Spleen (tissue), 11 donors: ENCODE measurements at regions not wholly inside any gene's neighbourhood (a gene's known extent, or its start where the extent isn't known, plus 50 kb on each side); places are given as distances from the start of the nearest gene placed in this dataset.

Experiments used
- DNase-seq: peaks from one replicate; pipeline ENCODE4 v3.0.0-alpha.2; 2020
- H3K27ac ChIP-seq, 8 donors: fragments of 200-600 bp; sonication (generic) in 7 of 8; 1 replicate in 4 of 8; 2 replicates in 4 of 8; pipeline versions ENCODE4 v1.5.0 to v1.8.0; 2016 to 2021; ENCODE audit warnings: inconsistent platforms in 4 of 8, mild to moderate bottlenecking in 4 of 8, moderate library complexity in 1 of 8
- H3K27me3 ChIP-seq, 7 donors: fragments of 200-600 bp; sonication (generic) in 6 of 7; replicated peaks in 1 of 7; 1 replicate in 4 of 7; 2 replicates in 3 of 7; pipeline versions ENCODE4 v1.5.0 to v1.8.0; 2016 to 2021; ENCODE audit warnings: inconsistent platforms in 3 of 7, mild to moderate bottlenecking in 1 of 7
- H3K36me3 ChIP-seq, 6 donors: fragments of 200-600 bp; sonication (generic) in 5 of 6; 1 replicate in 4 of 6; 2 replicates in 2 of 6; pipeline versions ENCODE4 v1.5.0 to v1.8.0; 2016 to 2021; ENCODE audit warnings: inconsistent platforms in 2 of 6
- H3K4me1 ChIP-seq, 6 donors: fragments of 200-600 bp; sonication (generic) in 5 of 6; 1 replicate in 3 of 6; 2 replicates in 3 of 6; pipeline versions ENCODE4 v1.5.0 to v1.8.0; 2016 to 2021; ENCODE audit warnings: inconsistent platforms in 3 of 6
- H3K4me3 ChIP-seq, 8 donors: fragments of 200-600 bp; sonication (generic) in 7 of 8; 1 replicate in 4 of 8; 2 replicates in 4 of 8; pipeline versions ENCODE4 v1.5.0 to v1.8.0; 2016 to 2021; ENCODE audit warnings: inconsistent platforms in 4 of 8, mild to moderate bottlenecking in 4 of 8, moderate library complexity in 2 of 8
- H3K9me3 ChIP-seq, 8 donors: fragments of 200-600 bp; sonication (generic) in 7 of 8; 1 replicate in 4 of 8; 2 replicates in 4 of 8; pipeline versions ENCODE4 v1.5.0 to v1.8.0; 2016 to 2021; ENCODE audit warnings: inconsistent platforms in 4 of 8
- CTCF ChIP-seq, 11 experiments: fragments of 200-600 bp in 7 of 11; fragments of 450-650 bp in 4 of 11; sonication (generic) in 4 of 11; IDR thresholded peaks in 8 of 11; conservative IDR thresholded peaks in 3 of 11; 1 replicate in 7 of 11; 2 replicates in 4 of 11; pipeline versions ENCODE4 v1.4.0 to v1.8.0; 2016 to 2021; ENCODE audit warnings: antibody characterized with exemption in 11 of 11, inconsistent platforms in 4 of 11, mild to moderate bottlenecking in 1 of 11
- POLR2A ChIP-seq, 3 donors: fragments of 450-650 bp; IDR thresholded peaks; one replicate each; pipeline ENCODE4 v1.5.1; 2017; ENCODE audit warnings: antibody characterized with exemption in 3 of 3, mild to moderate bottlenecking in 1 of 3
- POLR2AphosphoS5 ChIP-seq, 3 donors: sonication (generic); formaldehyde crosslinking; IDR thresholded peaks; one replicate each; pipeline ENCODE4 v1.5.1; 2017; ENCODE audit warnings: antibody characterized with exemption in 3 of 3
- WGBS, 5 donors: extraction: QIAGEN DNeasy Blood & Tissue Kit in 3 of 5; methylation state at CpG; one replicate each; pipeline versions ENCODE4 v1.1.5 to v1.1.7; 2013 to 2018; 5-methylcytosine and 5-hydroxymethylcytosine counted together
- intact Hi-C: fragments of 100-400 bp; cut with DNase I; formaldehyde crosslinking; loops from one replicate; pipeline ENCODE4 v1.15.0; 2023; ENCODE audit warnings: low total_unique reads
- donor health status: healthy with polysubstance abuse.
- donor health status: DM: no; HTN: no; CAD: no; lungs with moderate emphysema.
- donor health status: DM: no; HTN: no; CAD: no.
- donor health status: Bipolar disorder and iron deficiency.
- donor health status: healthy.
- donor health status: DM: no; HTN: no; CAD: no.
- donor health status: DM: yes; HTN: yes; CAD: no.

DNA sequence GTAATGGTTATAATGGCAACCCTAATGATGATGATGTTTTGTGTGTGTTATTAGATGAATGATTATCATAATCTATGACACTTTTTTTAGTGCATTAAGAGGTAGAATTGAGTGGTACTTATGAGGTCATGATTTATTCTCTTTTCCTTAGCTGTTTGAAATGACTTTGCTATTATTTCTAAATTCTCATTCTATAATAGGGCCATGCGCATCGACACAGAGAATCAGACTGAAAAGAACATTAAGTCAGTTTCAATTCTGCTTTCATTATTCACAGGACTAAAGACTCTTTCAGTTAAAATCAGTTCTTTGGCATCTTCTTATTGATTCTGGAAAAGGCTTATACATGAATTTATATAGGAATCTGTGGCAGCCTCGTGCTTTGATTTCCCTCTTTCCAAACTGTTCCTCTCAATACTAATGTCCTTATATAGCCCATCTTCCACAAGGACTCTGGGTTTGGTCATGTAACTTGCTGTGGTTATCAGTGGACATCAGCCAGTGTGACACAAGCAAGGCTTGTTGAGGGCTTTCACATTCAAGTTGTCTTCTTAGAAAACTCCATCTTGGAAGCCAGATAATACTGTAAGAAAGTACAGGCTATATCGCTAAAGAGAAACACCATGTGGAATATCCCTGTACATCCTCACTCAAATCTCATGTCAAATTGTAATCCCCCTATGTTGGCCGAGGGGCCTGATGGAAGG, 140.3 kb upstream of the CHD1 start:
- no peaks in the 10 kb centered on the region for H3K36me3 ChIP-seq
- H3K4me3 ChIP-seq = no peak overlapping the region
- DNase-seq = no peak
- H3K4me1 ChIP-seq = no peaks in the 10 kb centered on the region
- intact Hi-C loops = no loop called here
- WGBS, 5 donors = 77 to 85% (median 83%) methylated on average over 5 of the region's 5 CpGs
- no peaks in the 10 kb centered on the region for H3K27me3 ChIP-seq
- H3K27ac ChIP-seq = no peak overlapping the region
- TF ChIP-seq CTCF (IDR thresholded peaks at IDR 0.05 in 8 of 11, conservative IDR thresholded peaks at IDR 0.05 in 3 of 11) (no peak), POLR2AphosphoS5 (IDR thresholded peaks at IDR 0.05) (no peak)
- peaks cover 0 to 8% (median 0%) of the 10 kb centered on the region in 8 donors for H3K9me3 ChIP-seq

DNA sequence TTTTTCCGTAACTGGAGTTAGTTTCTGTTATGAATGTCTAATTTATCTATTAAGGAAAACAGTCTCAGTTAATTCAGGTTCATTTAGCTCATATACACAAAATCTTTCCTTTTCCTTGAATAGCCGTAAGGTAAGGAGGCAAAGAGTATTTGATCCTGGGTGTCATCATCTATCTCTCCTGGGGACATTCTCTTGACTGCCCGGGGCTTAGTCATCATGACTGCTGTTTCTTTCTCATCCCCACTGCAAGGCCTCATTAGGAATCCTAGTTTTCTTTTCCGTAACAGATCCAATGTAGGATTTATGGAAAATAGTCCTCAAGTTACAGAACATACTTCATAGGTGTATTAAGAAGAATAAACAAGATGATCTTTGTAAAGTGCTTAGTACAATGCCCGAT, 134.9 kb upstream of the CHD1 start:
- Histone ChIP-seq H3K4me3 (no peak overlapping the region), H3K27ac (no peak overlapping the region), H3K4me1 (peaks cover 7 to 31% (median 21%) of the 10 kb centered on the region in 6 donors), H3K9me3 (no peaks in the 10 kb centered on the region), H3K27me3 (no peaks in the 10 kb centered on the region), H3K36me3 (no peaks in the 10 kb centered on the region)
- DNase-seq = no peak
- WGBS, 5 donors = 92 to 95% (median 95%) methylated on average over 5 of the region's 5 CpGs
- no peak for TF ChIP-seq POLR2A (IDR thresholded peaks at IDR 0.05)
- TF ChIP-seq POLR2AphosphoS5 (IDR thresholded peaks at IDR 0.05) = no peak
- no peak for TF ChIP-seq CTCF (IDR thresholded peaks at IDR 0.05 in 8 of 11, conservative IDR thresholded peaks at IDR 0.05 in 3 of 11)
- intact Hi-C loops = no loop called here

- no peak for TF ChIP-seq CTCF (IDR thresholded peaks at IDR 0.05 in 8 of 11, conservative IDR thresholded peaks at IDR 0.05 in 3 of 11)
- TF ChIP-seq POLR2AphosphoS5 (IDR thresholded peaks at IDR 0.05) = no peak
- TF ChIP-seq POLR2A (IDR thresholded peaks at IDR 0.05) = no peak
- Histone ChIP-seq H3K36me3 (no peaks in the 10 kb centered on the region), H3K9me3 (no peaks in the 10 kb centered on the region), H3K4me1 (peaks cover 7 to 32% (median 23%) of the 10 kb centered on the region in 6 donors), H3K27ac (no peak overlapping the region), H3K27me3 (no peaks in the 10 kb centered on the region), H3K4me3 (no peak overlapping the region)
- no peak for DNase-seq
- 22 to 32% (median 30%) methylated on average over 2 of the region's 2 CpGs for WGBS, 5 donors
- intact Hi-C loops = no loop called here
Measured at GRCh38 chr5:99061711-99062110, 132.9 kb upstream of the CHD1 start.

DNA sequence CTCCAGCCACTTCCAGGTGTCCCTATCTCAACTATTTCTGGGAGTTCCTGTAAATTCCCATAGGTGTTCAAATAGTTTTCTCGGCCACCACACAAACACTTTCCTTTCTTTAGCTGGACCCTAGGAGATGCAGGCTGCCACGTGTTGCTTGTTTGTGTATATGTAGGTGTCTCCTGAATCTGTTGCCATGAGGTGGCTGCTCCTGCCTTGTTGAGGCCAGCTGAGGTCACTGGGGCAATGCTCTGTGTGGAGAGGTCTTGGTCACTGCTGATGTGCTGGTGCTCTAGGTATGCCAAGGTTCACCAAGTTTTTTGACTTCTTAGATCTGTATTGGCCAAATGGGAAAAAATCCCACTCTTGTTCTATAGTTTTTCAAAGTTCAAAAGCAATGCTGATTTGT, 132.5 kb upstream of the CHD1 start:
- H3K27me3 ChIP-seq = no peaks in the 10 kb centered on the region
- H3K9me3 ChIP-seq = no peaks in the 10 kb centered on the region
- TF ChIP-seq POLR2AphosphoS5 (IDR thresholded peaks at IDR 0.05) (no peak), CTCF (IDR thresholded peaks at IDR 0.05 in 8 of 11, conservative IDR thresholded peaks at IDR 0.05 in 3 of 11) (no peak), POLR2A (IDR thresholded peaks at IDR 0.05) (no peak)
- H3K4me3 ChIP-seq = no peak overlapping the region
- no peak overlapping the region for H3K27ac ChIP-seq
- H3K36me3 ChIP-seq = no peaks in the 10 kb centered on the region
- intact Hi-C loops = no loop called here
- H3K4me1 ChIP-seq = peaks cover 7 to 32% (median 23%) of the 10 kb centered on the region in 6 donors
- no peak for DNase-seq
- WGBS, 5 donors = 54 to 78% (median 70%) methylated on average over 2 of the region's 2 CpGs
